GM12891 (cell line): ENCODE measurements at regions not wholly inside any gene's neighbourhood (a gene's known extent, or its start where the extent isn't known, plus 50 kb on each side); places are given as distances from the start of the nearest gene placed in this dataset.

Source experiments
- POLR2A ChIP-seq: IDR thresholded peaks from 2 replicates; pipeline ENCODE4 v1.6.1; 2011; ENCODE audit warnings: low read depth, low read length, control low read depth
- POLR2AphosphoS5 ChIP-seq: IDR thresholded peaks from 2 replicates; pipeline ENCODE4 v1.6.1; 2011; ENCODE audit warnings: low read depth, low read length, control low read depth

- TF ChIP-seq POLR2A (no peak), POLR2AphosphoS5 (no peak)
Measured at GRCh38 chr4:18106620-18107019, 85.1 kb upstream of the LCORL start.
